ENCODE measurements at regions not wholly inside any gene's neighbourhood (a gene's known extent, or its start where the extent isn't known, plus 50 kb on each side); places are given as distances from the start of the nearest gene placed in this dataset.

- TF ChIP-seq, protein P1, sequence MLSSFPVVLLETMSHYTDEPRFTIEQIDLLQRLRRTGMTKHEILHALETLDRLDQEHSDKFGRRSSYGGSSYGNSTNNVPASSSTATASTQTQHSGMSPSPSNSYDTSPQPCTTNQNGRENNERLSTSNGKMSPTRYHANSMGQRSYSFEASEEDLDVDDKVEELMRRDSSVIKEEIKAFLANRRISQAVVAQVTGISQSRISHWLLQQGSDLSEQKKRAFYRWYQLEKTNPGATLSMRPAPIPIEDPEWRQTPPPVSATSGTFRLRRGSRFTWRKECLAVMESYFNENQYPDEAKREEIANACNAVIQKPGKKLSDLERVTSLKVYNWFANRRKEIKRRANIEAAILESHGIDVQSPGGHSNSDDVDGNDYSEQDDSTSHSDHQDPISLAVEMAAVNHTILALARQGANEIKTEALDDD (IDR thresholded peaks at IDR 0.05), result no peak
- TF ChIP-seq PTBP1 (IDR thresholded peaks at IDR 0.05; ENCODE audit: low read depth, low read length) (0 out of 2 replicates have a peak, but pooled peaks have one; percentile 69), COPS2 (conservative IDR thresholded peaks at IDR 0.05) (no peak), THRAP3 (IDR thresholded peaks at IDR 0.05; ENCODE audit: borderline replicate concordance) (peak; percentile 66; the same call in 1 of the 2 replicates), NCOA4 (IDR thresholded peaks at IDR 0.05; ENCODE audit: partially characterized antibody) (no peak), KDM5B (IDR thresholded peaks at IDR 0.05; ENCODE audit: insufficient replicate concordance, low read depth, low read length) (peak; percentile 27), POLR2B (IDR thresholded peaks at IDR 0.05; ENCODE audit: low read depth, partially characterized antibody) (peak; percentile 92), CC2D1A (IDR thresholded peaks at IDR 0.05) (0 out of 2 replicates have a peak, but pooled peaks have one; percentile 28), NFRKB (IDR thresholded peaks at IDR 0.05; ENCODE audit: low read depth) (peak; percentile 60; the same call in 1 of the 2 replicates), NKRF (IDR thresholded peaks at IDR 0.05; ENCODE audit: borderline replicate concordance) (peak; percentile 20; the same call in 1 of the 2 replicates), AFF1 (IDR thresholded peaks at IDR 0.05; ENCODE audit: low read depth in 1 of 2, partially characterized antibody in 2 of 2) (peak; percentile 83 to 95)
- TF ChIP-seq, protein P2, sequence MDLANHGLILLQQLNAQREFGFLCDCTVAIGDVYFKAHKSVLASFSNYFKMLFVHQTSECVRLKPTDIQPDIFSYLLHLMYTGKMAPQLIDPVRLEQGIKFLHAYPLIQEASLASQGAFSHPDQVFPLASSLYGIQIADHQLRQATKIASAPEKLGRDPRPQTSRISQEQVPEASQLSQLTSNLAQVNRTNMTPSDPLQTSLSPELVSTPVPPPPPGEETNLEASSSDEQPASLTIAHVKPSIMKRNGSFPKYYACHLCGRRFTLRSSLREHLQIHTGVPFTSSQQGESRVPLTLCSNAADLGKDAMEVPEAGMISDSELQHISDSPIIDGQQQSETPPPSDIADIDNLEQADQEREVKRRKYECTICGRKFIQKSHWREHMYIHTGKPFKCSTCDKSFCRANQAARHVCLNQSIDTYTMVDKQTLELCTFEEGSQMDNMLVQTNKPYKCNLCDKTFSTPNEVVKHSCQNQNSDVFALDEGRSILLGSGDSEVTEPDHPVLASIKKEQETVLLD (IDR thresholded peaks at IDR 0.05), result 0 out of 2 replicates have a peak, but pooled peaks have one; percentile 43
- TF ChIP-seq, protein P3, sequence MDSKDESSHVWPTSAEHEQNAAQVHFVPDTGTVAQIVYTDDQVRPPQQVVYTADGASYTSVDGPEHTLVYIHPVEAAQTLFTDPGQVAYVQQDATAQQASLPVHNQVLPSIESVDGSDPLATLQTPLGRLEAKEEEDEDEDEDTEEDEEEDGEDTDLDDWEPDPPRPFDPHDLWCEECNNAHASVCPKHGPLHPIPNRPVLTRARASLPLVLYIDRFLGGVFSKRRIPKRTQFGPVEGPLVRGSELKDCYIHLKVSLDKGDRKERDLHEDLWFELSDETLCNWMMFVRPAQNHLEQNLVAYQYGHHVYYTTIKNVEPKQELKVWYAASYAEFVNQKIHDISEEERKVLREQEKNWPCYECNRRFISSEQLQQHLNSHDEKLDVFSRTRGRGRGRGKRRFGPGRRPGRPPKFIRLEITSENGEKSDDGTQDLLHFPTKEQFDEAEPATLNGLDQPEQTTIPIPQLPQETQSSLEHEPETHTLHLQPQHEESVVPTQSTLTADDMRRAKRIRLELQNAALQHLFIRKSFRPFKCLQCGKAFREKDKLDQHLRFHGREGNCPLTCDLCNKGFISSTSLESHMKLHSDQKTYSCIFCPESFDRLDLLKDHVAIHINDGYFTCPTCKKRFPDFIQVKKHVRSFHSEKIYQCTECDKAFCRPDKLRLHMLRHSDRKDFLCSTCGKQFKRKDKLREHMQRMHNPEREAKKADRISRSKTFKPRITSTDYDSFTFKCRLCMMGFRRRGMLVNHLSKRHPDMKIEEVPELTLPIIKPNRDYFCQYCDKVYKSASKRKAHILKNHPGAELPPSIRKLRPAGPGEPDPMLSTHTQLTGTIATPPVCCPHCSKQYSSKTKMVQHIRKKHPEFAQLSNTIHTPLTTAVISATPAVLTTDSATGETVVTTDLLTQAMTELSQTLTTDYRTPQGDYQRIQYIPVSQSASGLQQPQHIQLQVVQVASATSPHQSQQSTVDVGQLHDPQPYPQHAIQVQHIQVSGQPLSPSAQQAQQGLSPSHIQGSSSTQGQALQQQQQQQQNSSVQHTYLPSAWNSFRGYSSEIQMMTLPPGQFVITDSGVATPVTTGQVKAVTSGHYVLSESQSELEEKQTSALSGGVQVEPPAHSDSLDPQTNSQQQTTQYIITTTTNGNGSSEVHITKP (IDR thresholded peaks at IDR 0.05; ENCODE audit: partially characterized antibody), result peak; percentile 54
Observed at GRCh38 chr6:67882436-67883311, 752.4 kb upstream of the ADGRB3 start (continued).

All from K562 (cell line).